HFF-Myc (cell line): ENCODE measurements at regions not wholly inside any gene's neighbourhood (a gene's known extent, or its start where the extent isn't known, plus 50 kb on each side); places are given as distances from the start of the nearest gene placed in this dataset.

Experiments used
- DNase-seq: peaks from one replicate; pipeline ENCODE4 v3.0.0-alpha.2; 2011; ENCODE audit warnings: low read depth; ENCODE audit errors: extremely low read depth
- H3K4me3 ChIP-seq: replicated peaks from 2 replicates; pipeline ENCODE4 v1.5.1; 2011; ENCODE audit warnings: low read depth, mild to moderate bottlenecking, control low read depth, low read length
- CTCF ChIP-seq: IDR thresholded peaks from 2 replicates; pipeline ENCODE4 v1.5.1; 2012; ENCODE audit warnings: mild to moderate bottlenecking, low read depth, low read length, control low read depth; ENCODE audit errors: missing control alignments

GRCh38 chr4:3343358-3343757 is 50.5 kb downstream of the RGS12 start:
- H3K4me3 ChIP-seq: no peak overlapping the region
- no peak for DNase-seq
- no peak for TF ChIP-seq CTCF

DNA sequence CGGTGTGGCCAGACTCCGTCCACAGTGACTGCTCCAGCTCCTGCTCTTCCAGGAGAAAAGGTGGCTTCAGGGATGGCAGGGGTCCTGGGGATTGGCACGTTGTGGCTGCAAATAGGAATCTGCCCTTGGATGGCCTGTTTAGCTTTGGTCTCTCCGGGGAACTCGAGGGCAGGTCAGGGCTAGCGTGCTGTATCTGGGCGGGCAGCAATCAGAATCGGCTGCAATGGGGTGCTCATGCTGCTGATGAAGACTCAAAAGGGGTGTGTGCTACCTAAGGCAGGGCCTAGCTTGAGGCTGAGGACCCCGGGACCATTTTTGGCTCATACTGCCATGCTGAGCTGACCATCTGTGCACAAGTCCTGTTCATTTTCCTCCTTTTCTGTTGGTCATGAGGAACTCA is 51.3 kb downstream of the RGS12 start:
- TF ChIP-seq CTCF: no peak
- H3K4me3 ChIP-seq: no peak overlapping the region
- DNase-seq: no peak

DNA sequence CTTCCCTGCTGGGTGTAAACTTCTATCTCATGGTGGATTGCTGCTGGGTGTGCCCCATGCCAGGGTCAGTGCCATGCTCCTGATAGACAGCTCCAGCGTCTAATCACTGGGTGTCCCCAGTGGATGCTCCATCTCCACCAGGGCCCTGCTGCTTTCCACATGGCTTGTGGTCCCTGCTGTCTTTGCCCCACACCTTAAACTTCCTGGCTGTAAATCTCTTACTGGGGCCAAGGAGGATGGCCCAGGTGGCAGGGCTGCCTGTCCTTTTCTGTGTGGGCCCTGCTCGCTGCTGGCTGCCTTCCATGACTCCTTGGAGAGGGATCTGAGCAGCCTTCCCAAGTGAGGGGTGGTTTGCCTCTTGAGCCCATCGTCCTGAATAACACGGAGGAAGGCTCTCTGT is 51.8 kb downstream of the RGS12 start:
- no peak for DNase-seq
- no peak for TF ChIP-seq CTCF
- H3K4me3 ChIP-seq: no peak overlapping the region

- no peak overlapping the region for H3K4me3 ChIP-seq
- DNase-seq: no peak
- TF ChIP-seq CTCF: no peak
Observed at GRCh38 chr4:3345384-3345783, 52.6 kb downstream of the RGS12 start.

GRCh38 chr4:3346146-3346545 is 53.3 kb downstream of the RGS12 start:
- TF ChIP-seq CTCF: peak; percentile 81
- DNase-seq: peak; percentile 60
- no peak overlapping the region for H3K4me3 ChIP-seq

DNA sequence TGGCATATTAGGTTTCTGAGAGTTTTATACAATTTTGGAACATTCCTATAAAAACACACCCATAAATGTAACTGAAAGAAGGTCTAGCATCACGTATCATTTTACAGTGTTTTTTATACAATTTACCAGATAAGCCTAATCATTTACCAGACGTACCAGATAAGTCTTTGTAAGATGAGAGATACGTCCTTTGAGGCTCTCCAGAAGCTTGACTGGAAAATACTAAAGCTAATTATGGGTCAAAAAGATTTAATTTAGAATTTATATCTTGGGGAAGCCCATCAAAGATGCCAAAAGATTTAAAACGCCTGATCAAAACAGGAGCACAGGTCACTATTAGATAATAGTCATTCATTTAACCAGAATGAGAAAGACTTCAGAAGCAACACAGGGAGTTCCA is 55.0 kb downstream of the RGS12 start:
- no peak for DNase-seq
- no peak for TF ChIP-seq CTCF
- no peak overlapping the region for H3K4me3 ChIP-seq

DNA sequence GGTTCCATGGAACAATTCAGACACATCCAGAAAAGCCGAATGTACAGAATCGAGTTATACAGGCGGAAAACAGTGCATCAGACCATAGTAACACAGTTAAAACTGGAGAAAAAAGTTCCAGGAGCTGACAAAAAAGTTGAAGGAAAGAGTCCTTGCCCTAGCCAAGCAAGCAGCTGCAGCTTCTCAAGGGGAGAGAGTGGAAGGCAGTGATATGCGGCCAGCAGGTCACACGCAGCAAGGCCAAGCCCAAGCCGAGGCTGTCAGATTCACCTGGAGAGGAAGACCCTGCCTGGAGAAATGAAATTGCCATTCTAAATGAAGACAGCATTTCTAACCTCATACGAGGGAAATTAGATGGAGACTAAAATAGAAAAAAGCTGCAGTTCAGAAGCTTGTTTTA is 55.8 kb downstream of the RGS12 start:
- no peak for TF ChIP-seq CTCF
- H3K4me3 ChIP-seq: no peak overlapping the region
- no peak for DNase-seq
